Stimulated activated CD4-positive, alpha-beta T cell treated with anti-CD3 and anti-CD28 coated beads, Interleukin-12 subunit alpha, Interleukin-12 subunit beta, amount 100 ng/mL, for 24 hours (primary cell): ENCODE measurements at regions not wholly inside any gene's neighbourhood (a gene's known extent, or its start where the extent isn't known, plus 50 kb on each side); places are given as distances from the start of the nearest gene placed in this dataset.

Experiments
- DNase-seq, 2 experiments: peaks; one replicate each; pipeline ENCODE4 v3.0.0-alpha.2; 2020; ENCODE audit warnings: low read depth in 2 of 2

- DNase-seq: no peak
These were observed 129.4 kb upstream of the GLI2 start for GRCh38 chr2:120606280-120606679.

DNA sequence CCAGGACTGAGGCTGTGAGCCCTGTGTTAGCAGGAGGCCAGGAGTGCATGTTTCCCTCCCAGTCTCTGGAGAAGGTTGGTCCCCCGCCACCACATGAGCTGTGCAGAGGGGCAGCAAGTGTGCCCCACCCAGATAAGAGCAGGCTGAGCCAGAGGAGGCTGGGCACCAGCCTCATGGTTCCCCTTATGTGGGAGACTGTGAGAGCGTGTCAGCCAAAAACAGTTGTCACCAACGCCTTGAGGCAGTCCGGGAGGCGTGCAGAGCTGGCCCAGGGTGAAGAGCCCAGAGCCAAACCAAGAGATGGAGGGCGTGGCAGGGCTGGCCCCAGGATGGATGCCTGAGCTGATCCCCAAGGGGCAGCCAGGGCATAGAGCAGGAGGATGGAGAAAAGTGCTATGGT lies 128.7 kb upstream of the GLI2 start:
- DNase-seq: no peak

DNA sequence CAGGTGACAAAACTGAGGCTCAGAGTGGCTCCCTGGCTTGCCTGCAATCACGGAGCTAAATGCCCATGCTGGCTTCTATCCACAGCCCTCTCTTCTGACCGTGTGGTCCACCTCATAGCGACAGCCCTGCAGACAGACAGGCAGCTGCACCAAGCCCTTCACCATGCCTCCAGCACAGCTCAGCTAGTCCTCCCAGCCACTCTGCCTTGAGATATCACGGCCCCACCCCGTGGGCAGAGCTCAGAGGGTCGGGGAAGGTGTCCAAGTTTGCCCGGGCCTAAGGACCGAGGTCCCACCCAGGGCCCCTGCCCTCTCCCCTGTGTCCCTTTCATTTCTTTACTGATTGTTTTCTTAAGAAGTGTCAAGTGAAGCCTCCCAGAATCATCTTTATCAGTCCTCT lies 128.2 kb upstream of the GLI2 start:
- no peak for DNase-seq

DNA sequence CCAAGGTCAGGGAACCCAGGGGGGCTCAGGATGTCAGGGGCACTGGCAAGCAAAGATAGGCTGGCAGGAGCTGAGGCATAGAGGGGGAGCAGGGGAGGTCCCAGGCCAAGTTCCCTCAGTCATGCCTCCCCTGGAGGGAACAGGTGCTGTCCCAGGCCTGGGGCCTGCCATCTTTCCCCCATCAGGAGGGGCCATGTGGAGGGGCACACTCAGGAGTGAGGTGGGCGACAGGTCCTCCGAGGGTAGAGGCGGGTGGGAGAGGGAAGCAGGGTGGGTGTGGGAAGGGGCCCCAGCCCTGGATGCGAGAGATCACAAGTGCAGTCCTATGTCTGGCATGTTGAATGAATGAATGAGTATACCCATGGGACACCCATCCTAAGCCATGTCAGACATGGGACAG lies 127.7 kb upstream of the GLI2 start:
- no peak for DNase-seq

DNA sequence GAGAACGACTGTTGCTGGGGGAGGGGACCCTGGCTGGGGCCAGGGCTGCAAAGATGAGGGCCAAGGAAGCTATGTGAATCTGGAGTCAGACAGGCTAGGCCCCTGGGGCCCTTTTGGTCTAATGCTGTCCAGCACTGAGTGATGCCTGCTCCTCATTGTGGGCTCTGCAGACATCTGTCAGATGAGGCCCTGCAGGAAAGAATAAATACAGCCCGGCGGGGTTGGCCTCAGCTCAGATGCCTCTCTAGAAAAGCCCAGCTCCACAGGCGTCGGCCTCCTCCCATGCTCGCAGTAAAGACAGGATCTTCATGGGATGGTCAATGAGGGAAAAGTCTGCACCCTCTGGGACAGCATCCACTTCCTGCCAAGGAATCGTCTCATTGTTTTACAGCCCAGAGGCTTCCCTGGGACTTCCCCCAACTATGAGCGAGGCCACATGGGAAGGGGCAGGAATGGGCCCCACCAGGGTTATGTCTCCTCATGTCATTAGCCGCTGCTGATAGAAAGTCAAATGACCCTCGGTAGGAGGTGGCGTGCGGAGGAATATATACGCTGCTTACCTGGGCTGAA lies 125.8 kb upstream of the GLI2 start:
- no peak for DNase-seq

- DNase-seq: no peak
These were observed 124.7 kb upstream of the GLI2 start for GRCh38 chr2:120611016-120611415.

DNA sequence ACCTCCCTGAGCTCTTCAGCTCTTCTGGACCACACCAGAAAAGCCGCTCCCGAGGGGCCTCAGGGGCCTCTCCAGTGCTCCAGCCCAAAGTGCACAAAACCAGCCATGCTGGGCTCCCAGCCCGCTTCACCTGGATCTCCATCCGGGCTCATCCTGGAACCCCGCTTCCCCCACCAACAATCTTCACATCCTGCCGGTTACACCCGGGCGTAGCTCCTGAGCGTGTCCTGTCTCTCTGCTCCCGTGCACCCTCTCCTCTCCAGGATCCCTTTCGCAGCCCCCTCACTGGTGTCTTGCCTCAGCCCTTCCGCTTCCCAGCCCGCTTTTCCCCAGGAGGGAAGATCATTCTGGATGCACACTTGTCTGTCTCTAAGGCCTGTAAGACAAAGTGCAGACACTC lies 123.7 kb upstream of the GLI2 start:
- DNase-seq: no peak

GRCh38 chr2:120612471-120612870 lies 123.2 kb upstream of the GLI2 start:
- no peak for DNase-seq

- DNase-seq: no peak
These were observed 122.7 kb upstream of the GLI2 start for GRCh38 chr2:120612931-120613330.

DNA sequence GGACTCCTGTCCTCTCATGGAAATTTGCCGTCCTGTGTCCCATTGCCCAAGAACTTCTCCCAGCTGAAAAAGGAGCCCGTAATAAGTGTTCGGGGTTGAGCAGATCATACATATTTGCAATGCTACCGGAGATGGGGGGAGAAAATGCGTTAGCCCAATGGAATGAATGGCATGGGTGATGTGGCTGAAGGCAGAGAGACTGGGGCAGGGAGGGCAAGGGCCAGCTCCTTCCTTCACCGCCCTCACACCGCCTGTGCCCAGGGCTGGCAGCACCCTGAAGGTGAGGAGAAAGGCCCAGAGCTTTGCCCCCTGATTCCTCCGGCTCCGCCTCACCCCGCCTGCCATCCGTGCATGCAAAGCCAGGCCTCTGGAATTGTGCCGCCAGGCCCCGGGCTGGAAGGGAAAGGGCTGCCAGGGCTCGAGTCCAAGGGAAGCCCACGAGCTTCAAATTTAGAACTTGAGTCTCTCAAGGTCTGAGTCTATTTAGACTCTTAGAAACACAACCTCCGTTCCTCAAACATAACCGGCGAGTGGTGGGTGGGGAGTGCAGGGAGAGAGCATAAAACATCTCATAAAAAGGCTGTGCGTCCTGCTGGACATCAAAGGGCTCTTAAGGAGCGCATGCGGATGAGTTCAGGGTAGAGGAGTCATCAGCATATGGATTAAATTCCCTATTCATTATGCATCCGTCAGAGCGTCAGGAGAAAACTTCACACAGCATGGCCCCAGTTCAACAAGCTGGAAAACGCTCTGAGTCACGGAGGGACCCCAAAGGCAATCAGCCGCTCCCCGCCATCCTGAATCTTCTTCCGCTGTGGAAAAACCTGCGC lies 121.7 kb upstream of the GLI2 start:
- DNase-seq: no peak

- DNase-seq: no peak
These were observed 120.8 kb upstream of the GLI2 start for GRCh38 chr2:120614901-120615300.

DNA sequence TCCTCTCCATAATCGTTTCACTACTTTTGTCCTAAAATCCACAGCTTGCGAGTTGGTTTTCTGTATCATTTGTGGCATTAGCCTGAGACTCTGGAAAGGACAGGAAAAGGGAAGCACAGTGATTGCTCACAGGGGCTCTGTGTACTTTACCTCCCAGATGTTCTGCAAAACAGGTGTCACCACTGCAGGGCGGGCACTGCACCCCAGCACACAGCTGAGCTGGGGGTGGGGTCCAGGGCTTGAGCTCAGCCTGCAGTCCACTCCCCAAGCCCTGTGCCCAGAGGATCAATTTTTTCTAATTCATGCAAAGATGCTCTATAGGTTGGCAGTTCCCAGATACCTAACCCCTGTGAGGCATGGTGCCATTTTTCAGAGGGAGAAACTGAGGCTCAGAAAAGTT lies 119.4 kb upstream of the GLI2 start:
- DNase-seq: no peak

DNA sequence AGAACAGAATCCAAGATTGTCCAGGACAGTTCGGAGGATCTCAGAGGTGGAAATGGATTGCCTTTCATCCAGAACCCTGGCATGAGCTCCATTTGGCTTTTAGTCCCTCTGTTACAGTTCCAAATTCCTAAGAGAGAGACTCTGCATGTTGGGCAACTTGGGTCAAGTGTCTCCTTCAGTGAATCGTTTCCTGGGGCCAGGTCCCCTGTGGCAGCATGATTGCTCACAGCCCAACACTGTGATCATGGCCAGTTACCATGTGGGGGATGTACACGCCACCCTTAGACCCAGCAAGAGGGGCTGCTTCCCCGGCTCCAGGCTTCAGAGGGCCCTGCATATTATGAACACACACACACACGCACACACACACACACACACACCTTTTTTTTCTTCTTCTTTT lies 118.6 kb upstream of the GLI2 start:
- DNase-seq: no peak

DNA sequence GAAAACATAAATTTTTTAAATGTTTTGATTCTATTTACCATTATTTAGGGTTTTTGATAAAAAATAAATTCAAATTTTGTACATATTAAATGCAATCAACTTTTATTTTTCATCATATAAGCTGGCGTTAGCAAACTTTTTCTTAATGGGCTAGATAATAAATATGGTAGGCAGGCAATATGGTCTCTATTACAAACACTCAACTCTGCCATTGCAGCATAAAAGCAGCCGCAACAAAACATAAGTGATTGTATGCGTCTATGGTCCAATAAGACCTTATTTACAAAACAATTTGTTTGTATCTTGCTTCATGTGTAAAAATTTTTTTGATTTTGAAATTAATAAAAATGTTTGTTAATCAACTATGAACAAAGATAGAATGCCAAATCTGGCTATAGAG lies 116.8 kb upstream of the GLI2 start:
- DNase-seq: no peak

DNA sequence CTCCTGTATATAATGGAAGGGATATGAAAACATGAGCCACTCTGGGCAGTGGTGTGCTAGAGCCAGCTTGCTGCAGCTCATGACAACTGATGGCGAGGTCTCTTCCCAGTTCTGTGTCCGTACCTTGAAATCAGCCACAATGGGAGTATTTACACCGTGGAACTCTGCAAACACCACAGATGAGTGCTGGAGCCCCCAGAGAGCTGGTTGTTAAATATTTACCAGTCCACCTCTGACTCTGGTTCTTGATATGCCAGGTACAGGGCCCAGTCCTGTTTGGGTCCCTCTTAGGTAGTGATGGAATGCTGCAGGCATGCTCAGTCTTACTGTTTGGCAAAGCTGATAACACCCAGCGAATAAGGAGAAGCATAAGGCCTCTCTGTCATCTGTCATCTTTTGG lies 116.1 kb upstream of the GLI2 start:
- no peak for DNase-seq

GRCh38 chr2:120620025-120620793 lies 115.5 kb upstream of the GLI2 start:
- DNase-seq: no peak

GRCh38 chr2:120622159-120622869 lies 113.4 kb upstream of the GLI2 start:
- no peak for DNase-seq

DNA sequence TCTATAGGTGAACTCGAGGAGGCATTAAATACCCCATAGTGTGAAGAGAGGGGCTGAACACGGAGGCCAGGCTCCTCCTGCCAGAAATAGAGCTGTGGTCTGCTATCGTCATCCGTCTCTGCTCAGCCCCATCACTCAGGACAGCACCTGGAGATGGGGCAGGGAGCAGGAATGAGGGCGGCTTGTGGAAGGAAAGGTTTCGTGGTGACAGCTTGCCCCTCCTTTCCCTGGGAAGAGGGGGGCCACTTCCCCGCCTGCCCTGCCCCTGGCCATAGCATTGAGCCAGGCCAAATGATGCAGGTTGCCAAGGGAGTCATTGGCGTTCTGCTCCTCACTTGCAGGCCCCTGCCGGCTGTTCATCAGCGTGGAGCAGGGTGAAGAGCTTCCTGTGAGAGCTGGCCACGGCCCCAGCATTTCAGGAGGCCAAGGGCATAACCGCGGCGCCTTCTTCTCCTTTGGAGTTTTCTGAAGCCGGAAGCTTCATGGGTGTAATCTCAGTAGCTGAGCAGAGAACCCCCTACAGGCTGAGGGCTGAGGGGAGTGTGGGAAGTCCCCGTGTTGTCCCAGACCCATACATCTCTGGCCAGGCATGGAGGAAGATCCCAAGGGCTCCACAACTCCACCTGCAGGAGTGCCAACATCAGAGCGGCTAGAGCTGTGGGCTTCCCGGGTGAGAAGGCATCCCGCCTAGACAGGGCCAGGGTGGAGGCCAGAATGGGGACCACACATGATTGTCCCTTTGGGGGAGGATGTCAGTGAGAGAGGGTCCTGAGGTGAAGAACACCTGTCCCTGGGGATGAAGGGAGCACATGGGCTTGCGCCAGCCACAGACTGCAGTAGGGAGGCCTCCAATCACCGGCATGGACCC lies 112.5 kb upstream of the GLI2 start:
- no peak for DNase-seq

GRCh38 chr2:120624061-120624737 lies 111.5 kb upstream of the GLI2 start:
- no peak for DNase-seq

DNA sequence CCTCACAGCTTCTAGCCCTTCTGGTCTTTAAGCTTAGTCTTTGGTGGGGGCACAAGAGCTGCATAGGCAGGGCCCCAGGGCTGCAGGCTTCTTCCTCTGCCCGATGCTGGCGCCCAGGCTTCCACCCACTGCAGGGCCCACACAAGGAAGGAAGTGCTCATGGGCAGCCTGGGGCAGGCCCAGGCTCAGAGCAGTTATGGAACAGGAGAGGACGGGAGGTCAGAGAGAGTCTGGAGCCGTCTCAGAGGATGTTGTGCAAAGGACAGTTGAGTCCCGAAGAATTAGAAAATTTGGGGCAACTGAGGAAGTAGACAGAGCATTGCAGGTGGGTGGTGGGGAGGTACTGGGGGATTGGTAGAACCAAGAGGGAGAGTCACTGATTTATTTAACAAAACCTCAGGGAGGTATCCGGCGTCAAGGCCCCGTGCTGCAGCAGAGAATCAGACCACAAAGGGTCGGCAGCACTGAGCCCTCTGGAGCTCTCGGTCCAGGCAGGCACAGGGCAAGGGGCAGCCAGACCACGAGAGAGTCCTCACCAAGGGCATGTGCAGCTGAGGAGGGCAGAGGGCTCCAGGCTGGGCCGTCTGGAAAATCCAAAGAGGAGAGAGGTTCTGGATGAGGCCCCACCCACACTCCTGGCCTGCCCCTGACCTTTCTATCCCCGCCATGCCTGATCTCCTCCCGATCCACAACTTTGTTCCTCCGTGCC lies 110.8 kb upstream of the GLI2 start:
- no peak for DNase-seq
